ENCODE measurements at regions not wholly inside any gene's neighbourhood (a gene's known extent, or its start where the extent isn't known, plus 50 kb on each side); places are given as distances from the start of the nearest gene placed in this dataset.

- H3K4me1 ChIP-seq (ENCODE audit: insufficient read depth), result no peaks in the 10 kb centered on the region
- no peaks in the 10 kb centered on the region for H3K4me1 Mint-ChIP-seq
Observed at GRCh38 chr4:96504386-96504785, 664.5 kb downstream of the PDHA2 start.

More at GRCh38 chr4:96504386-96504785, 664.5 kb downstream of the PDHA2 start:
- Histone ChIP-seq H3K4me3 (no peak overlapping the region), H4K20me1 (replicated peaks; ENCODE audit: insufficient read depth) (no peaks in the 10 kb centered on the region), H3K36me3 (ENCODE audit: insufficient read depth) (no peaks in the 10 kb centered on the region), H3K27ac (ENCODE audit: low read depth) (no peak overlapping the region), H3K27me3 (ENCODE audit: insufficient read depth) (no peaks in the 10 kb centered on the region), H3K79me2 (replicated peaks; ENCODE audit: insufficient read depth) (no peaks in the 10 kb centered on the region), H2AFZ (no peak overlapping the region), H3K9me2 (ENCODE audit: insufficient read depth) (no peaks in the 10 kb centered on the region), H3K4me2 (no peak overlapping the region), H3F3A (replicated peaks; ENCODE audit: low read depth) (no peaks in the 10 kb centered on the region)
- TF ChIP-seq NANOG (IDR thresholded peaks at IDR 0.05; ENCODE audit: borderline replicate concordance) (no peak), CREB1 (CRISPR knock-in tag; IDR thresholded peaks at IDR 0.05; ENCODE audit: low read depth) (no peak), STAT1 (IDR thresholded peaks at IDR 0.05; ENCODE audit: unreplicated experiment) (no peak), CTCF (conservative IDR thresholded peaks at IDR 0.05; ENCODE audit: low read depth in 2 of 2) (no peak), JUNB (IDR thresholded peaks at IDR 0.05; ENCODE audit: unreplicated experiment) (no peak), REST (IDR thresholded peaks at IDR 0.05; ENCODE audit: unreplicated experiment) (no peak), POLR2AphosphoS5 (IDR thresholded peaks at IDR 0.05; ENCODE audit: low read depth) (no peak), ZNF114 (CRISPR knock-in tag; IDR thresholded peaks at IDR 0.05) (no peak)
- TF ChIP-seq, protein P1, sequence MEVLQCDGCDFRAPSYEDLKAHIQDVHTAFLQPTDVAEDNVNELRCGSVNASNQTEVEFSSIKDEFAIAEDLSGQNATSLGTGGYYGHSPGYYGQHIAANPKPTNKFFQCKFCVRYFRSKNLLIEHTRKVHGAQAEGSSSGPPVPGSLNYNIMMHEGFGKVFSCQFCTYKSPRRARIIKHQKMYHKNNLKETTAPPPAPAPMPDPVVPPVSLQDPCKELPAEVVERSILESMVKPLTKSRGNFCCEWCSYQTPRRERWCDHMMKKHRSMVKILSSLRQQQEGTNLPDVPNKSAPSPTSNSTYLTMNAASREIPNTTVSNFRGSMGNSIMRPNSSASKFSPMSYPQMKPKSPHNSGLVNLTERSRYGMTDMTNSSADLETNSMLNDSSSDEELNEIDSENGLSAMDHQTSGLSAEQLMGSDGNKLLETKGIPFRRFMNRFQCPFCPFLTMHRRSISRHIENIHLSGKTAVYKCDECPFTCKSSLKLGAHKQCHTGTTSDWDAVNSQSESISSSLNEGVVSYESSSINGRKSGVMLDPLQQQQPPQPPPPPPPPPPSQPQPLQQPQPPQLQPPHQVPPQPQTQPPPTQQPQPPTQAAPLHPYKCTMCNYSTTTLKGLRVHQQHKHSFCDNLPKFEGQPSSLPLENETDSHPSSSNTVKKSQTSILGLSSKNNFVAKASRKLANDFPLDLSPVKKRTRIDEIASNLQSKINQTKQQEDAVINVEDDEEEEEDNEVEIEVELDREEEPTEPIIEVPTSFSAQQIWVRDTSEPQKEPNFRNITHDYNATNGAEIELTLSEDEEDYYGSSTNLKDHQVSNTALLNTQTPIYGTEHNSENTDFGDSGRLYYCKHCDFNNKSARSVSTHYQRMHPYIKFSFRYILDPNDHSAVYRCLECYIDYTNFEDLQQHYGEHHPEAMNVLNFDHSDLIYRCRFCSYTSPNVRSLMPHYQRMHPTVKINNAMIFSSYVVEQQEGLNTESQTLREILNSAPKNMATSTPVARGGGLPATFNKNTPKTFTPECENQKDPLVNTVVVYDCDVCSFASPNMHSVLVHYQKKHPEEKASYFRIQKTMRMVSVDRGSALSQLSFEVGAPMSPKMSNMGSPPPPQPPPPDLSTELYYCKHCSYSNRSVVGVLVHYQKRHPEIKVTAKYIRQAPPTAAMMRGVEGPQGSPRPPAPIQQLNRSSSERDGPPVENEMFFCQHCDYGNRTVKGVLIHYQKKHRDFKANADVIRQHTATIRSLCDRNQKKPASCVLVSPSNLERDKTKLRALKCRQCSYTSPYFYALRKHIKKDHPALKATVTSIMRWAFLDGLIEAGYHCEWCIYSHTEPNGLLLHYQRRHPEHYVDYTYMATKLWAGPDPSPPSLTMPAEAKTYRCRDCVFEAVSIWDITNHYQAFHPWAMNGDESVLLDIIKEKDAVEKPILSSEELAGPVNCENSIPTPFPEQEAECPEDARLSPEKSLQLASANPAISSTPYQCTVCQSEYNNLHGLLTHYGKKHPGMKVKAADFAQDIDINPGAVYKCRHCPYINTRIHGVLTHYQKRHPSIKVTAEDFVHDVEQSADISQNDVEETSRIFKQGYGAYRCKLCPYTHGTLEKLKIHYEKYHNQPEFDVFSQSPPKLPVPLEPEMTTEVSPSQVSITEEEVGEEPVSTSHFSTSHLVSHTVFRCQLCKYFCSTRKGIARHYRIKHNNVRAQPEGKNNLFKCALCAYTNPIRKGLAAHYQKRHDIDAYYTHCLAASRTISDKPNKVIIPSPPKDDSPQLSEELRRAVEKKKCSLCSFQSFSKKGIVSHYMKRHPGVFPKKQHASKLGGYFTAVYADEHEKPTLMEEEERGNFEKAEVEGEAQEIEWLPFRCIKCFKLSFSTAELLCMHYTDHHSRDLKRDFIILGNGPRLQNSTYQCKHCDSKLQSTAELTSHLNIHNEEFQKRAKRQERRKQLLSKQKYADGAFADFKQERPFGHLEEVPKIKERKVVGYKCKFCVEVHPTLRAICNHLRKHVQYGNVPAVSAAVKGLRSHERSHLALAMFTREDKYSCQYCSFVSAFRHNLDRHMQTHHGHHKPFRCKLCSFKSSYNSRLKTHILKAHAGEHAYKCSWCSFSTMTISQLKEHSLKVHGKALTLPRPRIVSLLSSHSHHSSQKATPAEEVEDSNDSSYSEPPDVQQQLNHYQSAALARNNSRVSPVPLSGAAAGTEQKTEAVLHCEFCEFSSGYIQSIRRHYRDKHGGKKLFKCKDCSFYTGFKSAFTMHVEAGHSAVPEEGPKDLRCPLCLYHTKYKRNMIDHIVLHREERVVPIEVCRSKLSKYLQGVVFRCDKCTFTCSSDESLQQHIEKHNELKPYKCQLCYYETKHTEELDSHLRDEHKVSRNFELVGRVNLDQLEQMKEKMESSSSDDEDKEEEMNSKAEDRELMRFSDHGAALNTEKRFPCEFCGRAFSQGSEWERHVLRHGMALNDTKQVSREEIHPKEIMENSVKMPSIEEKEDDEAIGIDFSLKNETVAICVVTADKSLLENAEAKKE (CRISPR knock-in tag; IDR thresholded peaks at IDR 0.05), result no peak
- Mint-ChIP-seq H3K36me3 (ENCODE audit: low read depth) (peaks cover 3% of the 10 kb centered on the region; the same call in 2 of the 3 replicates), H3K4me3 (no peak overlapping the region), H3K9me3 (peaks cover 5% of the 10 kb centered on the region; the same call in 1 of the 3 replicates), H3K27me3 (ENCODE audit: insufficient read depth, low read depth, poor library complexity) (peaks cover 2% of the 10 kb centered on the region), H3K27ac (no peak overlapping the region)
- ATAC-seq (no peak), DNase-seq (ENCODE audit: low spot score) (no peak)

Measured in GM23338 (cell line).